ENCODE measurements at regions not wholly inside any gene's neighbourhood (a gene's known extent, or its start where the extent isn't known, plus 50 kb on each side); places are given as distances from the start of the nearest gene placed in this dataset.

DNA sequence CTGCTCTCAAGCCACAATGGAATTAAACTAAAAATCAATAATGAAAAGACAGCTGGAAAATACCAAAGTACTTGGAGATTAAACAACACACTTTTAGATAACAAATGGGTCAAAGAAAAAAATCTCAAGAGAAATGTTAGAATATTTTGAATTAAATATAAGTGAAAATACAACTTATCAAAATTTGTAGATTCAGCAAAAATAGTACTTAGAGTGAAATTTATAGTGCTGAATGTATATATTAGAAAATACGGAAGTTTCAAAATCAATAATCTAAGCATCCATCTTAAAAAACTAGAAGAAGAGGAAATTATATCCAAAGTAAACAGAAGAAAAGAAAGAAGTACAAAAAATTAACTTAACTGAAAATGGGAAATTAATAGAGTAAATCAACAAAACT, 179.2 kb upstream of the CDH11 start:
- FAIRE-seq (no peak), ATAC-seq (no peak), DNase-seq (ENCODE audit: low spot score) (no peak)
- Histone ChIP-seq H3K27ac (ENCODE audit: extremely low read length, insufficient read depth, low read length) (no peak overlapping the region), H3K79me2 (ENCODE audit: insufficient read depth, low read length) (no peaks in the 10 kb centered on the region), H3K4me3 (replicated peaks in 1 of 3; ENCODE audit: insufficient read depth in 1 of 3, low read depth in 2 of 3, low read length in 3 of 3) (no peak overlapping the region), H3K4me2 (ENCODE audit: low read depth, low read length) (no peak overlapping the region), H4K20me1 (ENCODE audit: insufficient read depth, low read length) (no peaks in the 10 kb centered on the region), H3K9ac (ENCODE audit: insufficient read depth, low read depth, low read length) (no peak overlapping the region), H2AFZ (ENCODE audit: low read length) (no peak overlapping the region), H3K9me3 (ENCODE audit: low read length) (no peaks in the 10 kb centered on the region), H3K27me3 (ENCODE audit: control insufficient read depth in 1 of 2, insufficient read depth in 2 of 2, low read length in 2 of 2) (no peaks in the 10 kb centered on the region), H3K4me1 (ENCODE audit: insufficient read depth, low read length) (no peaks in the 10 kb centered on the region), H3K36me3 (replicated peaks in 1 of 2; ENCODE audit: control insufficient read depth in 1 of 2, insufficient read depth in 2 of 2, low read length in 2 of 2) (no peaks in the 10 kb centered on the region)
- ChIA-PET POLR2A (no interaction called here), CTCF (ENCODE audit: low intra/inter-chr PET ratio, low total read pairs) (no interaction called here)
- BruUV-seq (replicated peaks), result no TSS peak
- WGBS (ENCODE audit: low lambda C conversion rate), result 1% methylated on average over 1 of the region's 1 CpG
- in situ Hi-C loops (cut with HindIII; ENCODE audit: extremely low pct_ligation_motif_present, low pct_unique_long_range_greater_than_20kb) (no loop called here), intact Hi-C loops (cut with micrococcal nuclease; ENCODE audit: unreplicated experiment) (no loop called here)
- TF ChIP-seq MAFK (conservative IDR thresholded peaks at IDR 0.05 in 1 of 2, IDR thresholded peaks at IDR 0.05 in 1 of 2; ENCODE audit: low read length in 2 of 2) (peak; percentile 69 to 89), ZNF430 (CRISPR knock-in tag; IDR thresholded peaks at IDR 0.05) (no peak), MAFF (IDR thresholded peaks at IDR 0.05; ENCODE audit: low read depth, low read length) (peak; percentile 78)

GRCh38 chr16:65297453-65297852, 175.6 kb upstream of the CDH11 start:
- Histone ChIP-seq H3K27me3 (ENCODE audit: control insufficient read depth in 1 of 2, insufficient read depth in 2 of 2, low read length in 2 of 2) (no peaks in the 10 kb centered on the region), H3K79me2 (ENCODE audit: insufficient read depth, low read length) (no peaks in the 10 kb centered on the region), H3K36me3 (replicated peaks in 1 of 2; ENCODE audit: control insufficient read depth in 1 of 2, insufficient read depth in 2 of 2, low read length in 2 of 2) (no peaks in the 10 kb centered on the region), H3K27ac (ENCODE audit: extremely low read length, insufficient read depth, low read length) (no peak overlapping the region), H3K4me1 (ENCODE audit: insufficient read depth, low read length) (no peaks in the 10 kb centered on the region), H3K4me3 (replicated peaks in 1 of 3; ENCODE audit: insufficient read depth in 1 of 3, low read depth in 2 of 3, low read length in 3 of 3) (no peak overlapping the region), H4K20me1 (ENCODE audit: insufficient read depth, low read length) (no peaks in the 10 kb centered on the region), H3K4me2 (ENCODE audit: low read depth, low read length) (no peak overlapping the region), H3K9me3 (ENCODE audit: low read length) (no peaks in the 10 kb centered on the region), H2AFZ (ENCODE audit: low read length) (no peak overlapping the region), H3K9ac (ENCODE audit: insufficient read depth, low read depth, low read length) (no peak overlapping the region)
- FAIRE-seq (no peak), ATAC-seq (no peak), DNase-seq (ENCODE audit: low spot score) (no peak)
- ChIA-PET CTCF (ENCODE audit: low intra/inter-chr PET ratio, low total read pairs) (no interaction called here), POLR2A (no interaction called here)
- no TSS peak for BruUV-seq (replicated peaks)
- TF ChIP-seq ZSCAN12 (CRISPR knock-in tag; IDR thresholded peaks at IDR 0.05), result no peak
- no peak for TF ChIP-seq FOXJ3 (CRISPR knock-in tag; IDR thresholded peaks at IDR 0.05; ENCODE audit: borderline replicate concordance)
- TF ChIP-seq SP1 (IDR thresholded peaks at IDR 0.05), result no peak
- TF ChIP-seq SP1 (CRISPR knock-in tag; IDR thresholded peaks at IDR 0.05), result no peak
- TF ChIP-seq, protein P1, sequence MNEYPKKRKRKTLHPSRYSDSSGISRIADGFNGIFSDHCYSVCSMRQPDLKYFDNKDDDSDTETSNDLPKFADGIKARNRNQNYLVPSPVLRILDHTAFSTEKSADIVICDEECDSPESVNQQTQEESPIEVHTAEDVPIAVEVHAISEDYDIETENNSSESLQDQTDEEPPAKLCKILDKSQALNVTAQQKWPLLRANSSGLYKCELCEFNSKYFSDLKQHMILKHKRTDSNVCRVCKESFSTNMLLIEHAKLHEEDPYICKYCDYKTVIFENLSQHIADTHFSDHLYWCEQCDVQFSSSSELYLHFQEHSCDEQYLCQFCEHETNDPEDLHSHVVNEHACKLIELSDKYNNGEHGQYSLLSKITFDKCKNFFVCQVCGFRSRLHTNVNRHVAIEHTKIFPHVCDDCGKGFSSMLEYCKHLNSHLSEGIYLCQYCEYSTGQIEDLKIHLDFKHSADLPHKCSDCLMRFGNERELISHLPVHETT (CRISPR knock-in tag; conservative IDR thresholded peaks at IDR 0.05), result no peak
- no peak for TF ChIP-seq PHB2 (IDR thresholded peaks at IDR 0.05; ENCODE audit: partially characterized antibody)
- no peak for TF ChIP-seq FOXP1 (IDR thresholded peaks at IDR 0.05)
- TF ChIP-seq FOXP1 (CRISPR knock-in tag; IDR thresholded peaks at IDR 0.05), result no peak
- in situ Hi-C loops (cut with HindIII; ENCODE audit: extremely low pct_ligation_motif_present, low pct_unique_long_range_greater_than_20kb) (no loop called here), intact Hi-C loops (cut with micrococcal nuclease; ENCODE audit: unreplicated experiment) (no loop called here)
